ENCODE measurements at regions not wholly inside any gene's neighbourhood (a gene's known extent, or its start where the extent isn't known, plus 50 kb on each side); places are given as distances from the start of the nearest gene placed in this dataset.

DNA sequence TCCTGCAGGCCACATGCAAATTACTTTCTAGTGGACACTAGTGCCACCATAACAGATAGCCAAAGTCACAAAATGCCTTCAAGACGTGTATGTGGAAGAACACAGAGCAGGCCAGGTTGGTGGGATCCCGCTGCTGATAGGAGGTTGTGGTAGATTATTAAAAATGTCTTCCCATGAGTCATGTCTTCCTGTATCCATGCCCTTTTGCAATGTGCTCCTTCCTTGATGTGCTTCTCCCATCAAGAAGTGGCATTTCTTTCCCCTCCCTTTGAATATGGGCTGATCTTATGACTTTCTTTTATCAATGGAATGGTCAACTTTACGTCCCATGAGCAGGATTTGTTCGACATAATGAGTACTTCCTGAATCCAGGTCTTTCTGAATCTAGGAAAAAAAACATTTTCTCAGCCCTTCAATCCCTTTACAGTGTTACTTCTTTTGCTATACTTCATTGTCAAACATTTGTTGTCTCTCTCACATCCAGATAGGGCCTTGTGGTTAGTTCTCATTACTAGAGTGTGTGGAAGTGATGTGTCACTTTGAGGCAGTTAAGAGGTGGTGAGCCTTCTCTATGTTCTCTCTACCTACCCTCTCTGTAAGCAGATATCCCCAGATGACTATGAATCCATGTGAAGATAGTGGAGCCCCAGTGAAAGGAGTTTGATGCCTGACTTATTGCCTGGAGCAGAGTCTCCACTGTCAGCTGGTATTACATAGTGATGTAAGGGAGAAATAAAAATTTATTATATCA lies 519.2 kb upstream of the DIPK2B start:
- H3K27ac ChIP-seq, result no peak overlapping the region
- TF ChIP-seq CTCF (IDR thresholded peaks at IDR 0.05), result no peak
- no peak for TF ChIP-seq ZFX (IDR thresholded peaks at IDR 0.05; ENCODE audit: borderline replicate concordance)

GRCh38 chrX:45718676-45719075 lies 518.0 kb upstream of the DIPK2B start:
- H3K27ac ChIP-seq, result no peak overlapping the region
- TF ChIP-seq CTCF (IDR thresholded peaks at IDR 0.05) (no peak), ZFX (IDR thresholded peaks at IDR 0.05; ENCODE audit: borderline replicate concordance) (no peak)

GRCh38 chrX:45716750-45717149 lies 516.1 kb upstream of the DIPK2B start:
- TF ChIP-seq CTCF (IDR thresholded peaks at IDR 0.05) (no peak), ZFX (IDR thresholded peaks at IDR 0.05; ENCODE audit: borderline replicate concordance) (no peak)

GRCh38 chrX:45715748-45716147 lies 515.1 kb upstream of the DIPK2B start:
- no peak overlapping the region for H3K27ac ChIP-seq
- TF ChIP-seq ZFX (IDR thresholded peaks at IDR 0.05; ENCODE audit: borderline replicate concordance) (no peak), CTCF (IDR thresholded peaks at IDR 0.05) (no peak)

More at GRCh38 chrX:45716750-45717149, 516.1 kb upstream of the DIPK2B start:
- no peak overlapping the region for H3K27ac ChIP-seq

GRCh38 chrX:45714866-45715265 lies 514.2 kb upstream of the DIPK2B start:
- no peak overlapping the region for H3K27ac ChIP-seq
- TF ChIP-seq ZFX (IDR thresholded peaks at IDR 0.05; ENCODE audit: borderline replicate concordance), result no peak
- no peak for TF ChIP-seq CTCF (IDR thresholded peaks at IDR 0.05)

GRCh38 chrX:45712067-45712466 lies 511.4 kb upstream of the DIPK2B start:
- TF ChIP-seq ZFX (IDR thresholded peaks at IDR 0.05; ENCODE audit: borderline replicate concordance), result no peak
- TF ChIP-seq CTCF (IDR thresholded peaks at IDR 0.05), result no peak
- H3K27ac ChIP-seq, result no peak overlapping the region

DNA sequence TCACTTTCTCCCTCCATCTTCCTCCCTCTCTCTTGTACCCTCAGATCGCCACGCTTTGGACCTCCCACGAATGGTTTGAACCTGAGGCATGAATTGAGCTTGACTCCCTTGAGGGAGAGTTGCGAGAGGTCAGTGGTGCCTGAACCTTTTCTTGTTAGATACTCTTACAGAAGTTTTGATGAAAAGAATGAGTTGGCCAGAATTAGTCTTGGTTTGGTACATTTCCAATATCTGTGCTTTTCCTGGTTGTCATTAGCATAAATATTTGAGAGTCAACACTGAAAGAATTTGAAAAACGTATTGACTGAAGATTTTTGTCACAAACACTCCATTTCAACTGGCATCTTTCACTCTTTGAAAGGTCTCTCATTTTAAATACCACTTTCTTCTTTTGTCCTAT lies 510.6 kb upstream of the DIPK2B start:
- no peak overlapping the region for H3K27ac ChIP-seq

More for the DNA sequence above, 510.6 kb upstream of the DIPK2B start:
- TF ChIP-seq ZFX (IDR thresholded peaks at IDR 0.05; ENCODE audit: borderline replicate concordance) (no peak), CTCF (IDR thresholded peaks at IDR 0.05) (no peak)
